RWPE2 (cell line): ENCODE measurements at regions not wholly inside any gene's neighbourhood (a gene's known extent, or its start where the extent isn't known, plus 50 kb on each side); places are given as distances from the start of the nearest gene placed in this dataset.

Experiments used
- ATAC-seq: fragments of 200-7000 bp; cut with Tn5 transposase; 3 replicates; pipeline ENCODE4 v1.9.1; 2021; ENCODE audit warnings: low read depth
- DNase-seq: peaks from one replicate; pipeline ENCODE4 v3.0.0-alpha.2; 2020; ENCODE audit warnings: low spot score
- H3K27ac ChIP-seq: fragments of 450-650 bp; 2 replicates; pipeline ENCODE4 v1.5.1; 2017; ENCODE audit warnings: mild to moderate bottlenecking; ENCODE audit not compliant: poor library complexity, severe bottlenecking
- H3K27me3 ChIP-seq: fragments of 250-450 bp; sonication (Bioruptor Pico); 2 replicates; pipeline ENCODE4 v1.5.1; 2021; ENCODE audit warnings: mild to moderate bottlenecking, moderate library complexity; ENCODE audit not compliant: insufficient read depth, poor library complexity, severe bottlenecking
- H3K36me3 ChIP-seq: fragments of 250-450 bp; sonication (Bioruptor Pico); 2 replicates; pipeline ENCODE4 v1.5.1; 2020; ENCODE audit warnings: low read depth, mild to moderate bottlenecking, moderate library complexity
- H3K4me1 ChIP-seq: fragments of 250-450 bp; sonication (Bioruptor Pico); 2 replicates; pipeline ENCODE4 v1.5.1; 2021; ENCODE audit warnings: mild to moderate bottlenecking, moderate library complexity; ENCODE audit not compliant: insufficient read depth, poor library complexity, severe bottlenecking
- H3K4me3 ChIP-seq: fragments of 250-450 bp; sonication (Bioruptor Pico); 2 replicates; pipeline ENCODE4 v1.5.1; 2021; ENCODE audit warnings: mild to moderate bottlenecking, moderate library complexity; ENCODE audit not compliant: severe bottlenecking
- H3K9me3 ChIP-seq: fragments of 250-450 bp; sonication (Bioruptor Pico); 2 replicates; pipeline ENCODE4 v1.5.1; 2021; ENCODE audit warnings: mild to moderate bottlenecking, moderate library complexity; ENCODE audit not compliant: severe bottlenecking
- CTCF ChIP-seq: fragments of 450-650 bp; IDR thresholded peaks from one replicate; pipeline ENCODE4 v1.5.1; 2017; ENCODE audit warnings: mild to moderate bottlenecking, moderate library complexity; ENCODE audit not compliant: poor library complexity, severe bottlenecking

GRCh38 chr5:155839251-155840037 lies 487.5 kb upstream of the SGCD start:
- Histone ChIP-seq H3K27me3 (no peaks in the 10 kb centered on the region), H3K27ac (no peak overlapping the region), H3K4me3 (no peak overlapping the region), H3K36me3 (no peaks in the 10 kb centered on the region), H3K4me1 (no peaks in the 10 kb centered on the region), H3K9me3 (peaks cover 2% of the 10 kb centered on the region)
- DNase-seq (no peak), ATAC-seq (no peak)
- no peak for TF ChIP-seq CTCF

- H3K27me3 ChIP-seq: peaks cover 4% of the 10 kb centered on the region
- TF ChIP-seq CTCF: no peak
- no peak overlapping the region for H3K27ac ChIP-seq
- ATAC-seq: peak; percentile 58; the same call in 2 of the 3 replicates
- no peak overlapping the region for H3K4me3 ChIP-seq
- no peak for DNase-seq
- H3K36me3 ChIP-seq: no peaks in the 10 kb centered on the region
- H3K4me1 ChIP-seq: no peaks in the 10 kb centered on the region
- H3K9me3 ChIP-seq: peaks cover 2% of the 10 kb centered on the region
These were observed 482.4 kb upstream of the SGCD start for GRCh38 chr5:155844542-155844941.

GRCh38 chr5:155850370-155850769 lies 476.6 kb upstream of the SGCD start:
- Histone ChIP-seq H3K4me3 (no peak overlapping the region), H3K9me3 (peaks cover 2% of the 10 kb centered on the region), H3K36me3 (no peaks in the 10 kb centered on the region), H3K27ac (no peak overlapping the region), H3K4me1 (no peaks in the 10 kb centered on the region), H3K27me3 (peaks cover 4% of the 10 kb centered on the region)
- DNase-seq (no peak), ATAC-seq (no peak)
- no peak for TF ChIP-seq CTCF

GRCh38 chr5:155866971-155867370 lies 460.0 kb upstream of the SGCD start:
- Histone ChIP-seq H3K27me3 (no peaks in the 10 kb centered on the region), H3K4me1 (no peaks in the 10 kb centered on the region), H3K9me3 (no peaks in the 10 kb centered on the region), H3K36me3 (no peaks in the 10 kb centered on the region), H3K4me3 (no peak overlapping the region), H3K27ac (no peak overlapping the region)
- no peak for TF ChIP-seq CTCF
- ATAC-seq: no peak
- DNase-seq: no peak

- no peaks in the 10 kb centered on the region for H3K9me3 ChIP-seq
- H3K27me3 ChIP-seq: no peaks in the 10 kb centered on the region
- no peak for DNase-seq
- ATAC-seq: no peak
- H3K4me3 ChIP-seq: no peak overlapping the region
- no peak overlapping the region for H3K27ac ChIP-seq
- TF ChIP-seq CTCF: no peak
- H3K4me1 ChIP-seq: no peaks in the 10 kb centered on the region
- H3K36me3 ChIP-seq: no peaks in the 10 kb centered on the region
These were observed 459.4 kb upstream of the SGCD start for GRCh38 chr5:155867522-155868088.
